Hepatocyte (in vitro differentiated cells): ENCODE measurements at regions not wholly inside any gene's neighbourhood (a gene's known extent, or its start where the extent isn't known, plus 50 kb on each side); places are given as distances from the start of the nearest gene placed in this dataset.

Source experiments
- DNase-seq: peaks from one replicate; pipeline ENCODE4 v3.0.0-alpha.2; 2016; ENCODE audit warnings: low spot score
- H2AFZ ChIP-seq: fragments of 200-600 bp; sonication (generic); 2 replicates; pipeline ENCODE4 v1.6.0; 2016; ENCODE audit warnings: antibody characterized with exemption, mild to moderate bottlenecking
- H3K27ac ChIP-seq: fragments of 200-600 bp; sonication (generic); 2 replicates; pipeline ENCODE4 v1.5.1; 2016; ENCODE audit warnings: mild to moderate bottlenecking
- H3K27me3 ChIP-seq: fragments of 200-600 bp; sonication (generic); 2 replicates; pipeline ENCODE4 v1.6.1; 2016
- H3K36me3 ChIP-seq: fragments of 200-600 bp; sonication (generic); replicated peaks from 2 replicates; pipeline ENCODE4 v1.5.1; 2016; ENCODE audit warnings: low read depth; ENCODE audit not compliant: insufficient read depth
- H3K4me1 ChIP-seq: fragments of 200-600 bp; sonication (generic); 2 replicates; pipeline ENCODE4 v1.5.1; 2016; ENCODE audit warnings: mild to moderate bottlenecking, moderate library complexity; ENCODE audit not compliant: insufficient read depth
- H3K4me2 ChIP-seq: fragments of 200-600 bp; sonication (generic); 2 replicates; pipeline ENCODE4 v1.6.0; 2016
- H3K4me3 ChIP-seq: fragments of 200-600 bp; sonication (generic); 2 replicates; pipeline ENCODE4 v1.5.1; 2016; ENCODE audit warnings: mild to moderate bottlenecking
- H3K79me2 ChIP-seq: fragments of 200-600 bp; sonication (generic); 2 replicates; pipeline ENCODE4 v1.6.0; 2017; ENCODE audit warnings: mild to moderate bottlenecking
- H3K9me2 ChIP-seq: fragments of 200-600 bp; sonication (generic); replicated peaks from 2 replicates; pipeline ENCODE4 v1.6.0; 2017; ENCODE audit warnings: mild to moderate bottlenecking; ENCODE audit not compliant: insufficient read depth
- H3K9me3 ChIP-seq: fragments of 200-600 bp; sonication (generic); 2 replicates; pipeline ENCODE4 v1.5.1; 2016; ENCODE audit warnings: low read depth, mild to moderate bottlenecking
- H4K20me1 ChIP-seq: fragments of 200-600 bp; sonication (generic); 2 replicates; pipeline ENCODE4 v1.6.0; 2016; ENCODE audit warnings: mild to moderate bottlenecking; ENCODE audit not compliant: insufficient read depth, poor library complexity, severe bottlenecking
- EZH2 ChIP-seq: fragments of 200-600 bp; sonication (generic); IDR thresholded peaks from 2 replicates; pipeline ENCODE4 v1.6.1; 2016; ENCODE audit warnings: antibody characterized with exemption, mild to moderate bottlenecking, borderline replicate concordance
- EZH2phosphoT487 ChIP-seq: fragments of 200-600 bp; sonication (generic); IDR thresholded peaks from one replicate; pipeline ENCODE4 v1.6.1; 2018; ENCODE audit warnings: antibody characterized with exemption, mild to moderate bottlenecking, low read depth, moderate library complexity; ENCODE audit not compliant: unreplicated experiment, severe bottlenecking
- WGBS: methylation state at CpG from one replicate; pipeline ENCODE4 v1.1.6; 2016; ENCODE audit warnings: low lambda C conversion rate; ENCODE audit errors: missing lambda C conversion rate; 5-methylcytosine and 5-hydroxymethylcytosine counted together
- TF ChIP-seq, protein P1 (sequence below): fragments of 200-600 bp; sonication (generic); IDR thresholded peaks from 2 replicates; pipeline ENCODE4 v1.5.1; 2016; ENCODE audit warnings: antibody characterized with exemption, mild to moderate bottlenecking; ENCODE audit not compliant: poor library complexity

GRCh38 chr4:11072999-11073398 lies 355.7 kb downstream of the HS3ST1 start:
- WGBS, result 71% methylated on average over 8 of the region's 8 CpGs
- TF ChIP-seq, protein P1, sequence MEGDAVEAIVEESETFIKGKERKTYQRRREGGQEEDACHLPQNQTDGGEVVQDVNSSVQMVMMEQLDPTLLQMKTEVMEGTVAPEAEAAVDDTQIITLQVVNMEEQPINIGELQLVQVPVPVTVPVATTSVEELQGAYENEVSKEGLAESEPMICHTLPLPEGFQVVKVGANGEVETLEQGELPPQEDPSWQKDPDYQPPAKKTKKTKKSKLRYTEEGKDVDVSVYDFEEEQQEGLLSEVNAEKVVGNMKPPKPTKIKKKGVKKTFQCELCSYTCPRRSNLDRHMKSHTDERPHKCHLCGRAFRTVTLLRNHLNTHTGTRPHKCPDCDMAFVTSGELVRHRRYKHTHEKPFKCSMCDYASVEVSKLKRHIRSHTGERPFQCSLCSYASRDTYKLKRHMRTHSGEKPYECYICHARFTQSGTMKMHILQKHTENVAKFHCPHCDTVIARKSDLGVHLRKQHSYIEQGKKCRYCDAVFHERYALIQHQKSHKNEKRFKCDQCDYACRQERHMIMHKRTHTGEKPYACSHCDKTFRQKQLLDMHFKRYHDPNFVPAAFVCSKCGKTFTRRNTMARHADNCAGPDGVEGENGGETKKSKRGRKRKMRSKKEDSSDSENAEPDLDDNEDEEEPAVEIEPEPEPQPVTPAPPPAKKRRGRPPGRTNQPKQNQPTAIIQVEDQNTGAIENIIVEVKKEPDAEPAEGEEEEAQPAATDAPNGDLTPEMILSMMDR, result no peak
- no peak for TF ChIP-seq EZH2phosphoT487
- TF ChIP-seq EZH2, result no peak
- H3K4me2 ChIP-seq, result no peak overlapping the region
- H3K36me3 ChIP-seq, result no peaks in the 10 kb centered on the region
- H3K27me3 ChIP-seq, result no peaks in the 10 kb centered on the region
- H3K9me3 ChIP-seq, result no peaks in the 10 kb centered on the region
- DNase-seq, result no peak
- H3K4me1 ChIP-seq, result peaks cover 3% of the 10 kb centered on the region
- no peaks in the 10 kb centered on the region for H4K20me1 ChIP-seq
- no peaks in the 10 kb centered on the region for H3K9me2 ChIP-seq
- no peak overlapping the region for H2AFZ ChIP-seq
- H3K79me2 ChIP-seq, result no peaks in the 10 kb centered on the region
- no peak overlapping the region for H3K27ac ChIP-seq
- H3K4me3 ChIP-seq, result no peak overlapping the region

- no peaks in the 10 kb centered on the region for H3K9me3 ChIP-seq
- 95% methylated on average over 5 of the region's 5 CpGs for WGBS
- H3K4me1 ChIP-seq, result peaks cover 3% of the 10 kb centered on the region
- no peak overlapping the region for H2AFZ ChIP-seq
- TF ChIP-seq, protein P1, result no peak
- TF ChIP-seq EZH2phosphoT487 (no peak), EZH2 (no peak)
- DNase-seq, result no peak
- no peak overlapping the region for H3K4me2 ChIP-seq
- H3K36me3 ChIP-seq, result no peaks in the 10 kb centered on the region
- peaks cover 2% of the 10 kb centered on the region for H3K79me2 ChIP-seq
- no peak overlapping the region for H3K27ac ChIP-seq
- no peaks in the 10 kb centered on the region for H3K27me3 ChIP-seq
- no peaks in the 10 kb centered on the region for H3K9me2 ChIP-seq
- H3K4me3 ChIP-seq, result no peak overlapping the region
- no peaks in the 10 kb centered on the region for H4K20me1 ChIP-seq
These were observed 356.2 kb downstream of the HS3ST1 start for GRCh38 chr4:11072463-11072862.

DNA sequence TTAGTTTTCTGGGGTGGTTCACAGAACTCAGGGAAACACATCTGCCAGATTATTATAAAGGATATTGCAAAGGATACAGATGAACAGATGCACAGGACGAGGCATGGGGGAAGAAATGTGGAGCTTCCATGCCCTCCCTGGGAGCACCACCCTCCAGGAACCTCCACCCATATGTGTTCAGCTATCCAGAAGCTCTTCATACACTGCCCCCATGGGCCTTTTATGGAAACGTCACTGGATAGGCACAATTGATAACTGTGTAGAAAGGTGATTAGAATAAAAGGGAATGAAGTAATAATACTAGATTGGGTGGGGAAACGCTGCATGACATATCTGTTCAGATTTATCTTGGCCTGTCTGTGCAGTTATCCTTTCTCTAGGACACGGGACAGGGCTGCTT lies 357.9 kb downstream of the HS3ST1 start:
- H3K9me2 ChIP-seq, result no peaks in the 10 kb centered on the region
- H3K27me3 ChIP-seq, result no peaks in the 10 kb centered on the region
- no peak overlapping the region for H3K4me3 ChIP-seq
- TF ChIP-seq, protein P1, result no peak
- TF ChIP-seq EZH2, result no peak
- no peak for TF ChIP-seq EZH2phosphoT487
- peaks cover 4% of the 10 kb centered on the region for H3K79me2 ChIP-seq
- no peaks in the 10 kb centered on the region for H3K36me3 ChIP-seq
- peaks cover 3% of the 10 kb centered on the region for H3K4me1 ChIP-seq
- no peak overlapping the region for H3K27ac ChIP-seq
- WGBS, result 74% methylated on average over 4 of the region's 4 CpGs
- DNase-seq, result no peak
- H3K9me3 ChIP-seq, result no peaks in the 10 kb centered on the region
- no peak overlapping the region for H3K4me2 ChIP-seq
- no peaks in the 10 kb centered on the region for H4K20me1 ChIP-seq
- no peak overlapping the region for H2AFZ ChIP-seq

- Histone ChIP-seq H3K9me3 (no peaks in the 10 kb centered on the region), H3K79me2 (peaks cover 4% of the 10 kb centered on the region), H2AFZ (no peak overlapping the region), H3K4me3 (no peak overlapping the region), H3K9me2 (no peaks in the 10 kb centered on the region), H3K27me3 (no peaks in the 10 kb centered on the region), H3K36me3 (no peaks in the 10 kb centered on the region), H3K4me2 (no peak overlapping the region), H3K27ac (no peak overlapping the region), H3K4me1 (peaks cover 3% of the 10 kb centered on the region), H4K20me1 (no peaks in the 10 kb centered on the region)
- 75% methylated on average over 2 of the region's 2 CpGs for WGBS
- no peak for DNase-seq
- TF ChIP-seq EZH2phosphoT487 (no peak), EZH2 (no peak)
- TF ChIP-seq, protein P1, result no peak
These were observed 359.0 kb downstream of the HS3ST1 start for GRCh38 chr4:11069581-11070211.
